BJ (cell line): ENCODE measurements at regions not wholly inside any gene's neighbourhood (a gene's known extent, or its start where the extent isn't known, plus 50 kb on each side); places are given as distances from the start of the nearest gene placed in this dataset.

Experiments
- CTCF ChIA-PET: fragments of 350-600 bp; formaldehyde crosslinking; extraction: SDS; loops from one replicate; lab custom pipeline; 2021; ENCODE audit warnings: antibody characterized with exemption, inconsistent platforms; lab: Yijun Ruan, JAX
- POLR2A ChIA-PET: fragments of 300-600 bp; sonication (Branson Sonifier 250); formaldehyde crosslinking; extraction: SDS; loops from one replicate; lab custom pipeline; 2021; ENCODE audit warnings: antibody characterized with exemption; lab: Charles Lee
- DNase-seq: peaks from one replicate; pipeline ENCODE4 v3.0.0-alpha.2; 2011; ENCODE audit warnings: low read depth
- H3K27me3 ChIP-seq: 2 replicates; pipeline ENCODE4 v1.6.0; 2011; ENCODE audit warnings: low read length; ENCODE audit not compliant: control insufficient read depth, insufficient read depth
- H3K36me3 ChIP-seq: 2 replicates; pipeline ENCODE4 v1.5.1; 2011; ENCODE audit warnings: low read length; ENCODE audit not compliant: control insufficient read depth, insufficient read depth
- H3K4me3 ChIP-seq: 2 replicates; pipeline ENCODE4 v1.5.1; 2011; ENCODE audit warnings: low read depth, mild to moderate bottlenecking, control low read depth, low read length
- CTCF ChIP-seq: IDR thresholded peaks from 2 replicates; pipeline ENCODE4 v1.5.1; 2011; ENCODE audit warnings: low read depth, mild to moderate bottlenecking, control low read depth, inconsistent platforms, low read length, moderate library complexity; ENCODE audit not compliant: insufficient read depth

GRCh38 chr1:55313903-55314302 is 98.7 kb upstream of the USP24 start:
- H3K27me3 ChIP-seq, result no peaks in the 10 kb centered on the region
- no peak for DNase-seq
- no peaks in the 10 kb centered on the region for H3K36me3 ChIP-seq
- H3K4me3 ChIP-seq, result no peak overlapping the region
- ChIA-PET CTCF (interaction anchor here (1.8 kb wide), 1 partner anchor 24 kb away, joined by 4 read pairs; no protein-coding TSS in a partner anchor), POLR2A (no interaction called here)
- TF ChIP-seq CTCF, result no peak

- no peak for TF ChIP-seq CTCF
- CTCF ChIA-PET, result no interaction called here
Measured at GRCh38 chr1:55311979-55312378, 96.8 kb upstream of the USP24 start.

GRCh38 chr1:55311057-55311641 is 96.0 kb upstream of the USP24 start:
- no peak for TF ChIP-seq CTCF
- DNase-seq, result no peak
- Histone ChIP-seq H3K4me3 (no peak overlapping the region), H3K27me3 (0 out of 2 replicates have a peak, but pooled peaks cover 2% of the 10 kb centered on the region), H3K36me3 (no peaks in the 10 kb centered on the region)
- ChIA-PET CTCF (interaction anchor here (1.2 kb wide), 1 partner anchor 65 kb away, joined by 3 read pairs; no protein-coding TSS in a partner anchor), POLR2A (interaction anchor here (0.7 kb wide), 2 partner anchors 11 to 276 kb away, joined by 3 to 6 read pairs; no protein-coding TSS in a partner anchor)

More at GRCh38 chr1:55311979-55312378, 96.8 kb upstream of the USP24 start:
- no peak for DNase-seq
- Histone ChIP-seq H3K27me3 (0 out of 2 replicates have a peak, but pooled peaks cover 2% of the 10 kb centered on the region), H3K36me3 (no peaks in the 10 kb centered on the region), H3K4me3 (no peak overlapping the region)
- POLR2A ChIA-PET, result interaction anchor here (0.7 kb wide), 1 partner anchor 10 kb away, joined by 3 read pairs; no protein-coding TSS in a partner anchor

GRCh38 chr1:55310505-55310971 is 95.4 kb upstream of the USP24 start:
- no peak overlapping the region for H3K4me3 ChIP-seq
- CTCF ChIA-PET, result interaction anchor here (1.2 kb wide), 1 partner anchor 66 kb away, joined by 3 read pairs; no protein-coding TSS in a partner anchor
- POLR2A ChIA-PET, result no interaction called here

More at GRCh38 chr1:55310505-55310971, 95.4 kb upstream of the USP24 start:
- Histone ChIP-seq H3K27me3 (0 out of 2 replicates have a peak, but pooled peaks cover 2% of the 10 kb centered on the region), H3K36me3 (no peaks in the 10 kb centered on the region)
- no peak for TF ChIP-seq CTCF
- peak; percentile 95 for DNase-seq
